Tibial nerve (tissue), 4 donors: ENCODE measurements at regions not wholly inside any gene's neighbourhood (a gene's known extent, or its start where the extent isn't known, plus 50 kb on each side); places are given as distances from the start of the nearest gene placed in this dataset.

Experiments used
- CTCF ChIP-seq, 5 experiments: fragments of 200-600 bp in 3 of 5; fragments of 450-650 bp in 2 of 5; sonication (generic) in 3 of 5; IDR thresholded peaks; one replicate each; pipeline ENCODE4 v1.5.1; 2016 to 2019; ENCODE audit warnings: antibody characterized with exemption in 5 of 5, mild to moderate bottlenecking in 3 of 5, moderate library complexity in 2 of 5
- EP300 ChIP-seq, 2 donors: sonication (generic); formaldehyde crosslinking; IDR thresholded peaks; one replicate each; pipeline ENCODE4 v1.6.1; 2017; ENCODE audit warnings: antibody characterized with exemption in 2 of 2, mild to moderate bottlenecking in 1 of 2

GRCh38 chr2:123073956-123074355, 951.1 kb upstream of the CNTNAP5 start:
- TF ChIP-seq CTCF (IDR thresholded peaks at IDR 0.05) (no peak), EP300 (IDR thresholded peaks at IDR 0.05) (no peak)
